Left cardiac atrium (tissue), 4 donors: ENCODE measurements at regions not wholly inside any gene's neighbourhood (a gene's known extent, or its start where the extent isn't known, plus 50 kb on each side); places are given as distances from the start of the nearest gene placed in this dataset.
"Not testable (repeated sequence)": the region's sequence is repeated elsewhere in the genome, so short reads cannot be mapped to it uniquely, and the experiment has no call there.

Experiments
- ATAC-seq, 2 donors: fragments of 200-7000 bp; cut with Tn5 transposase; one replicate each; pipeline ENCODE4 v1.9.1; 2020; ENCODE audit warnings: mild to moderate bottlenecking in 2 of 2, moderate library complexity in 2 of 2
- DNase-seq: peaks from one replicate; pipeline ENCODE4 v3.0.0-alpha.2; 2020
- intact Hi-C, 2 donors: fragments of 100-400 bp; cut with DNase I; formaldehyde crosslinking; loops; one replicate each; pipeline versions ENCODE4 v1.14.1 to v1.15.1; 2022 to 2023
- donor health status: DM: no; HTN: yes; CAD: no.
- donor health status: DM: no; HTN: yes; CAD: no; lungs with severe emphysema.
- donor health status: DM: yes; HTN: yes; CAD: no.
- donor health status: Dilated cardiomyopathy.

- ATAC-seq: not testable (repeated sequence)
Measured at GRCh38 chr21:10361214-10361736, 160.1 kb upstream of the TPTE start.

GRCh38 chr21:10362816-10363215 is 158.6 kb upstream of the TPTE start:
- DNase-seq, ATAC-seq, intact Hi-C loops: not testable (repeated sequence)

More at GRCh38 chr21:10361214-10361736, 160.1 kb upstream of the TPTE start:
- DNase-seq, intact Hi-C loops: not testable (repeated sequence)

- DNase-seq, ATAC-seq, intact Hi-C loops: not testable (repeated sequence)
Measured at GRCh38 chr21:10363321-10363720, 158.1 kb upstream of the TPTE start.

- ATAC-seq: not testable (repeated sequence)
Measured at GRCh38 chr21:10366210-10366609, 155.2 kb upstream of the TPTE start.

GRCh38 chr21:10367586-10367985 is 153.8 kb upstream of the TPTE start:
- DNase-seq, ATAC-seq, intact Hi-C loops: not testable (repeated sequence)

More at GRCh38 chr21:10366210-10366609, 155.2 kb upstream of the TPTE start:
- DNase-seq, intact Hi-C loops: not testable (repeated sequence)

GRCh38 chr21:10368323-10368798 is 153.0 kb upstream of the TPTE start:
- ATAC-seq: peak; percentile 38 to 40
- intact Hi-C loops, DNase-seq: not testable (repeated sequence)

- DNase-seq, intact Hi-C loops, ATAC-seq: not testable (repeated sequence)
Measured at GRCh38 chr21:10369289-10369688, 152.1 kb upstream of the TPTE start.

GRCh38 chr21:10377758-10378157 is 143.6 kb upstream of the TPTE start:
- intact Hi-C loops, ATAC-seq, DNase-seq: not testable (repeated sequence)

- ATAC-seq, intact Hi-C loops, DNase-seq: not testable (repeated sequence)
Measured at GRCh38 chr21:10379816-10380215, 141.6 kb upstream of the TPTE start.

- intact Hi-C loops, ATAC-seq, DNase-seq: not testable (repeated sequence)
Measured at GRCh38 chr21:10381687-10382060, 139.7 kb upstream of the TPTE start.

- intact Hi-C loops, DNase-seq, ATAC-seq: not testable (repeated sequence)
Measured at GRCh38 chr21:10382135-10382534, 139.2 kb upstream of the TPTE start.

- DNase-seq, intact Hi-C loops, ATAC-seq: not testable (repeated sequence)
Measured at GRCh38 chr21:10382580-10382979, 138.8 kb upstream of the TPTE start.

- DNase-seq, intact Hi-C loops, ATAC-seq: not testable (repeated sequence)
Measured at GRCh38 chr21:10383571-10383970, 137.8 kb upstream of the TPTE start.

GRCh38 chr21:10384304-10384861 is 137.0 kb upstream of the TPTE start:
- ATAC-seq, intact Hi-C loops, DNase-seq: not testable (repeated sequence)

GRCh38 chr21:10385202-10385601 is 136.2 kb upstream of the TPTE start:
- intact Hi-C loops, DNase-seq, ATAC-seq: not testable (repeated sequence)

GRCh38 chr21:10385898-10386527 is 135.4 kb upstream of the TPTE start:
- ATAC-seq, intact Hi-C loops, DNase-seq: not testable (repeated sequence)

- intact Hi-C loops, DNase-seq, ATAC-seq: not testable (repeated sequence)
Measured at GRCh38 chr21:10387692-10388450, 133.5 kb upstream of the TPTE start.

GRCh38 chr21:10388625-10389024 is 132.8 kb upstream of the TPTE start:
- intact Hi-C loops, ATAC-seq, DNase-seq: not testable (repeated sequence)

- peak in 1 of 2 donors; percentile 12 for ATAC-seq
- DNase-seq, intact Hi-C loops: not testable (repeated sequence)
Measured at GRCh38 chr21:10392301-10392700, 129.1 kb upstream of the TPTE start.
